Neural cell (in vitro differentiated cells): ENCODE measurements at regions not wholly inside any gene's neighbourhood (a gene's known extent, or its start where the extent isn't known, plus 50 kb on each side); places are given as distances from the start of the nearest gene placed in this dataset.

Experiments used
- H2AFZ ChIP-seq: fragments of 200-600, 300-800 bp; sonication (generic), shearing (Covaris generic); 2 replicates; pipeline ENCODE4 v1.6.0; 2014; ENCODE audit warnings: low read depth, mild to moderate bottlenecking, antibody characterized with exemption, low read length, moderate library complexity
- H3F3A ChIP-seq: fragments of 200-600 bp; shearing (Covaris generic); 2 replicates; pipeline ENCODE4 v1.6.1; 2016; ENCODE audit warnings: mild to moderate bottlenecking, moderate library complexity, mixed read lengths, antibody characterized with exemption, low read length; ENCODE audit not compliant: insufficient read depth, poor library complexity, severe bottlenecking
- H3K27ac ChIP-seq: fragments of 200-600, 300-800 bp; sonication (generic), shearing (Covaris generic); 2 replicates; pipeline ENCODE4 v1.5.1; 2014; ENCODE audit warnings: mild to moderate bottlenecking, low read length, moderate library complexity
- H3K27me3 ChIP-seq: fragments of 300-800, 200-600 bp; sonication (generic), shearing (Covaris generic); 2 replicates; pipeline ENCODE4 v1.6.0; 2014; ENCODE audit warnings: mild to moderate bottlenecking, low read depth, low read length, moderate library complexity; ENCODE audit not compliant: insufficient read depth
- H3K36me3 ChIP-seq: fragments of 300-800, 200-600 bp; sonication (generic), shearing (Covaris generic); 2 replicates; pipeline ENCODE4 v1.5.1; 2014; ENCODE audit warnings: mild to moderate bottlenecking, antibody characterized with exemption, low read length, moderate library complexity; ENCODE audit not compliant: insufficient read depth
- H3K4me2 ChIP-seq: fragments of 300-800, 200-600 bp; sonication (generic), shearing (Covaris generic); 2 replicates; pipeline ENCODE4 v1.6.0; 2014; ENCODE audit warnings: mild to moderate bottlenecking, low read length
- H3K4me3 ChIP-seq: fragments of 300-800, 200-600 bp; sonication (generic), shearing (Covaris generic); 2 replicates; pipeline ENCODE4 v1.5.1; 2014; ENCODE audit warnings: mild to moderate bottlenecking, low read length, moderate library complexity
- H3K79me2 ChIP-seq: fragments of 200-600 bp; shearing (Covaris generic); replicated peaks from 2 replicates; pipeline ENCODE4 v1.6.0; 2014; ENCODE audit warnings: mild to moderate bottlenecking, low read length, moderate library complexity; ENCODE audit not compliant: insufficient read depth
- H3K9ac ChIP-seq: fragments of 300-800, 200-600 bp; sonication (generic), shearing (Covaris generic); 2 replicates; pipeline ENCODE4 v1.6.1; 2016; ENCODE audit warnings: mild to moderate bottlenecking, low read length, mixed read lengths
- H3K9me2 ChIP-seq: fragments of 200-600 bp; shearing (Covaris generic); 2 replicates; pipeline ENCODE4 v1.6.1; 2016; ENCODE audit warnings: mild to moderate bottlenecking, low read length, mixed read lengths; ENCODE audit not compliant: insufficient read depth
- H3K9me3 ChIP-seq: fragments of 200-600, 300-800 bp; sonication (generic), shearing (Covaris generic); 2 replicates; pipeline ENCODE4 v1.6.1; 2016; ENCODE audit warnings: mild to moderate bottlenecking, mixed run types, low read length, moderate library complexity, mixed read lengths
- H4K20me1 ChIP-seq: fragments of 200-600 bp; shearing (Covaris generic); 2 replicates; pipeline ENCODE4 v1.6.1; 2016; ENCODE audit warnings: mild to moderate bottlenecking, mixed run types; ENCODE audit not compliant: insufficient read depth
- EP300 ChIP-seq: fragments of 450-650 bp; conservative IDR thresholded peaks from 2 replicates; pipeline ENCODE4 v1.6.1; 2014; ENCODE audit warnings: antibody characterized with exemption, mild to moderate bottlenecking, moderate library complexity; ENCODE audit not compliant: poor library complexity, severe bottlenecking
- EZH2 ChIP-seq: fragments of 200-600, 300-800 bp; shearing (Covaris generic), sonication (generic); IDR thresholded peaks from 2 replicates; pipeline ENCODE4 v1.6.1; 2014; ENCODE audit warnings: antibody characterized with exemption, low read length, borderline replicate concordance, mild to moderate bottlenecking; ENCODE audit not compliant: insufficient read depth, poor library complexity, severe bottlenecking
- MXI1 ChIP-seq: fragments of 450-650 bp; conservative IDR thresholded peaks from 2 replicates; pipeline ENCODE4 v1.6.1; 2014; ENCODE audit warnings: antibody characterized with exemption, mild to moderate bottlenecking; ENCODE audit not compliant: poor library complexity, severe bottlenecking
- POLR2AphosphoS5 ChIP-seq: IDR thresholded peaks from 2 replicates; pipeline ENCODE4 v1.6.1; 2012
- RAD21 ChIP-seq: fragments of 450-650 bp; conservative IDR thresholded peaks from 2 replicates; pipeline ENCODE4 v1.6.1; 2014; ENCODE audit warnings: antibody characterized with exemption, mild to moderate bottlenecking, moderate library complexity
- SMC3 ChIP-seq: fragments of 450-650 bp; conservative IDR thresholded peaks from 2 replicates; pipeline ENCODE4 v1.6.1; 2014; ENCODE audit warnings: antibody characterized with exemption, mild to moderate bottlenecking, moderate library complexity; ENCODE audit not compliant: poor library complexity
- TAF1 ChIP-seq: IDR thresholded peaks from 2 replicates; pipeline ENCODE4 v1.6.1; 2012; ENCODE audit warnings: low read depth
- TF ChIP-seq, protein P1 (sequence below): fragments of 450-650 bp; IDR thresholded peaks from 2 replicates; pipeline ENCODE4 v1.5.1; 2014; ENCODE audit warnings: antibody characterized with exemption, mild to moderate bottlenecking, moderate library complexity; ENCODE audit not compliant: poor library complexity, severe bottlenecking
- TF ChIP-seq, protein P2 (sequence below): IDR thresholded peaks from 2 replicates; pipeline ENCODE4 v1.6.1; 2012; ENCODE audit warnings: borderline replicate concordance

DNA sequence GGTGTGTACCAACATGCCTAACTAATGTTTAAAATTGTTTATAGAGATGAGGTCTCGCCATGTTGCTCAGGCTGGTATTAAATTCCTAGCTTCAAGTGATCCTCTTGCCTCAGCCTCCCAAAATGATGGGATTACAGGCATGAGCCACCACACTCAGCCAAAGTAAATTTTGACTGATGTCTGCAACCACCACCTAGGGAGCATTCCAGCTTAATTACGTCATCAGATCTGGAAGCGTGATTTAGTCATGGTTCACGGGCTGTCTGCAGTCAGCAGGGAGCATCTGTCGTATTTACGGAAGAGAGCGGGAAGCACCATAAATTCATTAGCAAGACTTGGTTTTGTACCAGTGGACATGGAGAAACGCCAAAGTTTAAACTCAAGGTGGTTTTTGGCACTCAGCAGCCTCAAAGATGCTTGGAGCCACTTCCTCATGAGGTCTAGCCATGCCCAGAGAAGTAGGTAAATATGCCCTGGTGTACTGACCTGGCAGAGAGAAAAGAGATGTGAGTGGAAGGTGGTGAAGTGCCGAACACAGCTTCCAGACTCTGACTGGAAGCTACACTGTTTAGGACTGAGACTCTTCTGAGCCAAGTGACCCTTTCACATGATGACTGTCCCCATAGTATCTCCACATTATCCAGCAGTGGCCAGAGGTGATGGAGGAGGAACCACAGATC is 60.8 kb upstream of the SLC35F3 start:
- H3K27me3 ChIP-seq = no peaks in the 10 kb centered on the region
- H3F3A ChIP-seq = no peaks in the 10 kb centered on the region
- H2AFZ ChIP-seq = no peak overlapping the region
- no peaks in the 10 kb centered on the region for H4K20me1 ChIP-seq
- no peaks in the 10 kb centered on the region for H3K9me2 ChIP-seq
- H3K79me2 ChIP-seq = no peaks in the 10 kb centered on the region
- H3K9ac ChIP-seq = no peak overlapping the region
- no peak overlapping the region for H3K4me3 ChIP-seq
- no peak overlapping the region for H3K27ac ChIP-seq
- no peak overlapping the region for H3K4me2 ChIP-seq
- TF ChIP-seq, protein P1, sequence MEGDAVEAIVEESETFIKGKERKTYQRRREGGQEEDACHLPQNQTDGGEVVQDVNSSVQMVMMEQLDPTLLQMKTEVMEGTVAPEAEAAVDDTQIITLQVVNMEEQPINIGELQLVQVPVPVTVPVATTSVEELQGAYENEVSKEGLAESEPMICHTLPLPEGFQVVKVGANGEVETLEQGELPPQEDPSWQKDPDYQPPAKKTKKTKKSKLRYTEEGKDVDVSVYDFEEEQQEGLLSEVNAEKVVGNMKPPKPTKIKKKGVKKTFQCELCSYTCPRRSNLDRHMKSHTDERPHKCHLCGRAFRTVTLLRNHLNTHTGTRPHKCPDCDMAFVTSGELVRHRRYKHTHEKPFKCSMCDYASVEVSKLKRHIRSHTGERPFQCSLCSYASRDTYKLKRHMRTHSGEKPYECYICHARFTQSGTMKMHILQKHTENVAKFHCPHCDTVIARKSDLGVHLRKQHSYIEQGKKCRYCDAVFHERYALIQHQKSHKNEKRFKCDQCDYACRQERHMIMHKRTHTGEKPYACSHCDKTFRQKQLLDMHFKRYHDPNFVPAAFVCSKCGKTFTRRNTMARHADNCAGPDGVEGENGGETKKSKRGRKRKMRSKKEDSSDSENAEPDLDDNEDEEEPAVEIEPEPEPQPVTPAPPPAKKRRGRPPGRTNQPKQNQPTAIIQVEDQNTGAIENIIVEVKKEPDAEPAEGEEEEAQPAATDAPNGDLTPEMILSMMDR = no peak
- TF ChIP-seq EZH2 (no peak), TAF1 (no peak), EP300 (no peak), RAD21 (no peak), MXI1 (no peak), SMC3 (no peak), POLR2AphosphoS5 (no peak)
- TF ChIP-seq, protein P2, sequence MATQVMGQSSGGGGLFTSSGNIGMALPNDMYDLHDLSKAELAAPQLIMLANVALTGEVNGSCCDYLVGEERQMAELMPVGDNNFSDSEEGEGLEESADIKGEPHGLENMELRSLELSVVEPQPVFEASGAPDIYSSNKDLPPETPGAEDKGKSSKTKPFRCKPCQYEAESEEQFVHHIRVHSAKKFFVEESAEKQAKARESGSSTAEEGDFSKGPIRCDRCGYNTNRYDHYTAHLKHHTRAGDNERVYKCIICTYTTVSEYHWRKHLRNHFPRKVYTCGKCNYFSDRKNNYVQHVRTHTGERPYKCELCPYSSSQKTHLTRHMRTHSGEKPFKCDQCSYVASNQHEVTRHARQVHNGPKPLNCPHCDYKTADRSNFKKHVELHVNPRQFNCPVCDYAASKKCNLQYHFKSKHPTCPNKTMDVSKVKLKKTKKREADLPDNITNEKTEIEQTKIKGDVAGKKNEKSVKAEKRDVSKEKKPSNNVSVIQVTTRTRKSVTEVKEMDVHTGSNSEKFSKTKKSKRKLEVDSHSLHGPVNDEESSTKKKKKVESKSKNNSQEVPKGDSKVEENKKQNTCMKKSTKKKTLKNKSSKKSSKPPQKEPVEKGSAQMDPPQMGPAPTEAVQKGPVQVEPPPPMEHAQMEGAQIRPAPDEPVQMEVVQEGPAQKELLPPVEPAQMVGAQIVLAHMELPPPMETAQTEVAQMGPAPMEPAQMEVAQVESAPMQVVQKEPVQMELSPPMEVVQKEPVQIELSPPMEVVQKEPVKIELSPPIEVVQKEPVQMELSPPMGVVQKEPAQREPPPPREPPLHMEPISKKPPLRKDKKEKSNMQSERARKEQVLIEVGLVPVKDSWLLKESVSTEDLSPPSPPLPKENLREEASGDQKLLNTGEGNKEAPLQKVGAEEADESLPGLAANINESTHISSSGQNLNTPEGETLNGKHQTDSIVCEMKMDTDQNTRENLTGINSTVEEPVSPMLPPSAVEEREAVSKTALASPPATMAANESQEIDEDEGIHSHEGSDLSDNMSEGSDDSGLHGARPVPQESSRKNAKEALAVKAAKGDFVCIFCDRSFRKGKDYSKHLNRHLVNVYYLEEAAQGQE = no peak
- H3K9me3 ChIP-seq = no peaks in the 10 kb centered on the region
- H3K36me3 ChIP-seq = no peaks in the 10 kb centered on the region

DNA sequence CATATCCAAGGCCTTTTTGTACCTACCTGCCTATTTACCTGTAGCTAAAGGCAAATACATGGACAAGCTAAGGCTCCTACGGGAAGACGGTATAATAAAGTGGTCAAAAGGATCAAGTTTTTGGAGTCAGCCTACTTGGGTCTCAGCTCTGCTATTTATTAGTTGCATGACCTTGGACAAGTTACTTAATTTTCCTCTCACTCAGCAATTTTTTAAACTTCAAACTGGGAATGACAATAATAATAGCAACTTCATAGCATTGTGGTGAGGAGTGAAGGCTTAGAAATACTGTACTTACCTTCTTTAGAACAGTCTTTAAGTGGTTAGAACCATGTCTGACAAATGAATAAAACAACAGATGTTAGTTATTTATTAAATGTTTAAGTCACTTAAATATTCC is 60.2 kb upstream of the SLC35F3 start:
- Histone ChIP-seq H3K9ac (no peak overlapping the region), H3F3A (no peaks in the 10 kb centered on the region), H3K4me3 (no peak overlapping the region), H3K36me3 (no peaks in the 10 kb centered on the region), H3K27ac (no peak overlapping the region), H3K4me2 (no peak overlapping the region), H2AFZ (no peak overlapping the region), H3K9me2 (no peaks in the 10 kb centered on the region), H3K9me3 (no peaks in the 10 kb centered on the region), H4K20me1 (no peaks in the 10 kb centered on the region), H3K79me2 (no peaks in the 10 kb centered on the region), H3K27me3 (no peaks in the 10 kb centered on the region)
- TF ChIP-seq TAF1 = no peak
- no peak for TF ChIP-seq RAD21
- no peak for TF ChIP-seq EP300
- no peak for TF ChIP-seq POLR2AphosphoS5
- TF ChIP-seq MXI1 = no peak
- no peak for TF ChIP-seq EZH2
- TF ChIP-seq, protein P2 = no peak
- TF ChIP-seq SMC3 = no peak
- TF ChIP-seq, protein P1 = no peak
